ENCODE measurements at regions not wholly inside any gene's neighbourhood (a gene's known extent, or its start where the extent isn't known, plus 50 kb on each side); places are given as distances from the start of the nearest gene placed in this dataset.

GRCh38 chr14:61893371-61893940, 131.2 kb downstream of the SNAPC1 start:
- DNase-seq (ENCODE audit: low spot score), result no peak

DNA sequence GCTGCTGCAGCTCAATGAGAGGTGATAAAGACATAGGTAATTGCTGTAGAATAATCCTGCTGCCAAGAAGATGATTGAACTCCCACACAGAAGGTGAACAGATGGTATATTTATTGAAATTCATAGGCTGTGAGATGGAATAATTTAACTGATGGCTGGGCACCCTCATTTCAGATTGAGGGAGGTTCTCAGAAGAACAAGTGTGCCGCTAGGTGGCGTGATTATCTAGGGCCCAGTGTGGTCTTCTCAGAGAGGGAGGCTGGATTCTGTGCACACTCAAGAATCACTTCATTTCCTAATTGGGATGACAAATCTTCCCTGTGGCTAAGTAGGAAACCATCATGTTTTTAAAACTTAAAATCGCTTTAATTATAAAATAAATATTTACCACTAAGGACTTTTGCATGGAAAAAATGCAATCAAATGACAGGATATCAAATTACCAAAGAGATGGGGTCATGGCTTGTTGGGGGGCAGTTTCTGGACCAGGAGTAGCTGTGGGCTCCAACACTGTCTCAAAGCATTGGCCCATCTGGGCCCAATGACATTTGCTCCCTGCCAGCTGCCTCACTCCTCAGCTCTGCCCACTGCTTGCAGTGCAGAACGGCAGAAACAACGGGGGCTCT, 132.3 kb downstream of the SNAPC1 start:
- peak; percentile 44 for DNase-seq (ENCODE audit: low spot score)

DNA sequence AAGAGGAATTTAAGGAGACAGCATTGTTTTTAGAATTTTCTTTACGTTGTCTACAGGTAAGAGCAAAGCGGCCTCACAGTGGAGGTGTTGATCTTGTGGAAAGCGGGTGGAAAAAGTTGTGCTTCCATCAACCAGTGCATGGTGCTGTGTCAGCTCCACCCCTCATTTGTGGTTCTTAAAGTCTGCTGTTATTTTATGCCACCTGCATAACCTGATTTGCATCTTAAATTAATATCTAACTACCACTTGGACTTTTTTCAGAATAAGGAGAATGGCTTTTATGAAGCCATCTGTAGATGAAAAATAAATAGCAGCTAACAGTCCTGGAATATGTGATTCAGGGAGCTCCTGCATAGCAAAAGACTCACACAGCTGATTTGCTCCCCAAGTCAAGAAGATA, 135.1 kb downstream of the SNAPC1 start:
- DNase-seq (ENCODE audit: low spot score), result no peak

DNA sequence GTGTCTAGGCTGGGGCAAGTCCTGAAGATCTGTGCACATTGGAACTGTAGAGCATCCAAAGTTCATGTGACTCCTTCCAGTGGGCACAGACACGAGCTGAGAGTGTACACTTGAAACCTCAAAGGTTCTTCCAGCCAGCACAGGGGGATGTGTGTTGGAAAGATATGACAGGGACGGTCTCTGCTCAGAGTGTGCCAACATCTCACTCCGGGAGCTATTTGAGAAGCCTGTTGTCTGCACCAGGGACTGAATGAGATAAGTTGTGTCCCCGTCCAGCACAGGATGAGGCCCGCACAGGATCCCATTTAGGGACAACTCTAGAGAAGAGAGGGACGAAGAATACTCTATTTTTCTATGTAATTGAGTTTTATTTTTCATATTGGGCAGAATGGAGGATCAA, 136.3 kb downstream of the SNAPC1 start:
- no peak for DNase-seq (ENCODE audit: low spot score)

GRCh38 chr14:61899497-61899896, 137.3 kb downstream of the SNAPC1 start:
- no peak for DNase-seq (ENCODE audit: low spot score)

DNA sequence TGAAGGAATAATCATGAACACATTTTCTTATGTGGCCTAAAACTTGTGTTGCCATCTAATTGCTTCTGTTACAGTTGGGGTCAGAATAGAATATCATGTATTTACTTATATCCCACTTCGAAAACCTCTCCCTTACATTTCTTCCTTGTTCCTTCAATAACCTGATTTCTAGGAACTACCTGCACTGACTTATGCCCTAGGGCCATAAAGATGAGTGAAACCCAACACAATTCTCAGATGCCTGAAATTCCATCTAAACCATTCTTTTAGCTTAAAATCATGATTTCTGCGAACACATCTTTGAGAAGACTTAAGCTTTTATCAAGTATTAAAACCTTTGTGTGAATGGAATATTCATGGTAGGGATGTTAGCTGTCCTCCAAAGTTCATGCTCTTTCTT, 142.7 kb downstream of the SNAPC1 start:
- no peak for DNase-seq (ENCODE audit: low spot score)

- no peak for DNase-seq (ENCODE audit: low spot score)
These were observed 149.4 kb downstream of the SNAPC1 start for GRCh38 chr14:61911574-61911973.

DNA sequence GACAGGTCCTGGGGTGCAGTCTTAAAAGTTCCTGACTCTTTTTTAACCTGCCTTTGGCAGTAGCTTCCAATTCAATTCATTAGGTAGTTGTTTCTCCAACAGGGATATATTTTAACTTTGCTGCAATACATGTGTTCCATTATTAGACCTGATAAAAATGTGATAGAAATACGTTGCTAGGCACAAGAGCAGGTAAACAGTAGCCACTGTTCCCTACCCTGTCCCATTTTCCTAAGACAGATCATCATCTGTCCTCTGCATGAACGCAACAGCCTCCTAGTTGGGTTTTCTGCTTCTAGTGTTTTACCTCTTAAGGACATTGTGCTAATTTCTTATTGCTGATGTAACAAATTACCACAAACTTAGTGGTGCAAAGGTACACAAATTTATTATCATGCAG, 156.8 kb downstream of the SNAPC1 start:
- DNase-seq (ENCODE audit: low spot score), result no peak

GRCh38 chr14:61923348-61923747, 161.1 kb downstream of the SNAPC1 start:
- no peak for DNase-seq (ENCODE audit: low spot score)

DNA sequence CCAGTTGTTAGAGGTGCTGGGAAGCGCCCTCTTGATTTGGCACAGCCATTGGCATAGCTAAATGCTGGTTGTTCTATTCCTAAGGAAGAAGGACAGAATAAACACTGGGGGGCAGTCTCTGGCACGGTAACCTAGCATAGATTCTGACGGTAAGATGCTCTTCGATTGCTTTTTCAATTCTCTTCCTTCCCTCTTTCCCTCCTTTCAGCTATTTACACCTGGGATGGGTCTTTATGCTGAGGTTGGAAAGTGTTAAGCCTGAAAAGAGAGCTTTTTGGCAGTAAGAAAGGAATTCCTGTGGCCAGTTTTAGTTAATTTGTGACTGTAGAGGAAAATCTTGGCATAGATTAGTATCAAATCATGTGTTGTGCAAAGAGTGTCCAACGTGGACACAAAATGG, 162.8 kb downstream of the SNAPC1 start:
- peak; percentile 22 for DNase-seq (ENCODE audit: low spot score)

DNA sequence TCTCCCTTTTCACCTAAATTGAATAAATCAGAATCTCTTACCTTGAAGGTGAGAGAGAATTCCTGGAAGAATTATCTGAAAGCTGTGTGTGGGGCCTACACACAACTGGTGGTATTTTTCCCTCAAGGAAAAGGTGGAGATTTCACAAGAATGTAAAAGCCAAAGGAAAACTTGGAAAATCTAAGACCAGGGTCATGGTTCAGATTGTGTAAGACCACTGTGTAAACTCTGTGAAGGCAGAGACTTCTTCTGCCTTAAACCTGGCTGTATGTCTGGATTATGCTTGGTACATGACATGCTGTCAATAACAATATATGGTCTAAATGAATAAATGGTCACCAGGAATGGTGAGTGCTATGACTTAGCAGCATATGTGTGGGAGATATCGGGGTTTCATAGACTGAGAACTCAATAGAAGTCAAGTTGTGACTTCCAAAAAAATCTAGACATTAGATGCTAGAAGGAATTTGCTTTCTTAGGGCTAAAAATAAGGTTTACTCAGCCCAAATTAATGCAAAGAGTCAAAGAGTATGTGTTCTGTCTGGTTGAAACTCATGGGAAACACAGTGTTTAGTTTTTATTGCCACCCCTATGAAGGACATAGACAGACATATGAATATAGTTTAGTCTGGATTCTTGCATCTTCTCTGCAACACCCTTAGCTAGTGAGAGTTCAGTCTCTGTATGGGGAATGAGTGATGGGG, 163.7 kb downstream of the SNAPC1 start:
- no peak for DNase-seq (ENCODE audit: low spot score)

GRCh38 chr14:61927060-61927459, 164.8 kb downstream of the SNAPC1 start:
- DNase-seq (ENCODE audit: low spot score), result no peak

DNA sequence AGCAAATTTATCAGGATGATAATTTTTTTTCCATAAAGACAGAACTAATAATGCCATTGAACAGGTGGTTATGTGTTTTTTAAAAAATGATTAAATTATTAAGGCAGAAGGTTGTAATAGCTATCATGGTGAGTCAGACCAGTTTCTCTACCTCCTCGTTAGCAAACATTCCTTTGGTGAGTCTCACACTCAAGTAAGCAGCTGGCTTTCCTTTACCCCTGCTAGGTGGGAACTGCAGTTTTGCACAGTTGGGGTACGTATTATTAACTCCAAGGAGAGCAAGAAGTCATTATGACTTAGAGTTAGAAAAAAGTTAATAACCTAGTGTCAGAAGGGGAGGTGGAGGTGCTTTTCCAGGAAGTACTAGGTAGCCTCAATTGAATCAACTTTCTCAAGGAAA, 165.3 kb downstream of the SNAPC1 start:
- no peak for DNase-seq (ENCODE audit: low spot score)

DNA sequence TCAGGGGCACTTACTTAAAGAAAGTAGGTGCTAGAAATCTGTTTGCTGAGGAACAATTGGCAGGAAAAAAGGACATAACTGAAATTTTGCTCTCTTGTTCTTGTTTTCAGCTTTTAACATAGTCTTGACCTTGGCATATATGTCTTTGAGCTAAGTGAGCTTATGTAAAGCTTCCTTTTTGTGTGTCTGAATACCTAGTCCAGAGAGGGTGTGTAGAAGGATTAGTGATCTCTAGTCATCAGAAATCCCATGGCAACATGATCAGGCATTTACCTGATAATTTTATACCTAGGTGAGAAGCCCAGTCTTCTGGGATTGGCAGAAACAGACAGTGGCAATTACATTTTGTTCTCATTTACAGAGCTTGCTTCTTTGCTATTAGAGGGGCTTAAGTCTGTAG, 166.1 kb downstream of the SNAPC1 start:
- no peak for DNase-seq (ENCODE audit: low spot score)

DNA sequence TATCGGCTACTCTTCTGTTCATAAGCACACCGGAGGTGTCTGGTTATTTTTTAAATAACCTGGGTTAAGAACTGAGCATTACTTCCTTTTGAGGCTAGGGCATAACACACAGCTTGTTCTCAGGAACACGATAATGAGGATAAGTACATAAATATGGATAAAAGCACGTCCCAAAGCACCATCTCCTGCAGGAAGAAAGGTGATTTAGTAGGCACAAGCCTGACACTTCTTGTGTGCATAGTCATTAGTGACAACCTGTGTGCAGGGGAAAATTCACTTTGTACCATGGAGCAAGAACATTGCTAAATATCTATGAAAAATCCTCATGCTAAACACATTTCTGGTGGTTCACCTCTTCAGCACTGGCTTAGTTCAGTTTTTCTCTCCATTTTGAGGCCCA, 166.5 kb downstream of the SNAPC1 start:
- no peak for DNase-seq (ENCODE audit: low spot score)

DNA sequence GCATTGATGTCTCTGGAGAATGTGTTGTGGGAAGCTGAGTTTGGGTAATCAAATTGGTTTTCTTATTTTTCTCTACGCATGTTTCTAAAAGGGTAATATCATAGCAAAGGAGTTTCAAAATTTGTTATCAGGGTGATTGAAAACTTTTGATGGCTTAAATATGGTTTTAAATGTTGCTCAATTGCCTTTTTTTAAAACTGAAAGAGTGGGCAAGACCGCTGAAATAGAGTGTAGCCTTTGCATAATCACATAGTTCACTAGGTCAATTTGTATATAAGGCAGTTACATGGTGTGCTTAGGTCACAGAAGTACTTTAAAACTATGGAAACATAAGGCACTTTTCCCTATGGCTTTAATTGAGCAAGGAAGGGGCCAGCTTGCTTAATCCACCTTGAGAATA, 167.4 kb downstream of the SNAPC1 start:
- no peak for DNase-seq (ENCODE audit: low spot score)

- DNase-seq (ENCODE audit: low spot score), result no peak
These were observed 168.1 kb downstream of the SNAPC1 start for GRCh38 chr14:61930101-61930857.

GRCh38 chr14:61932974-61933373, 170.8 kb downstream of the SNAPC1 start:
- no peak for DNase-seq (ENCODE audit: low spot score)

GRCh38 chr14:61934385-61934784, 172.2 kb downstream of the SNAPC1 start:
- DNase-seq (ENCODE audit: low spot score), result no peak

DNA sequence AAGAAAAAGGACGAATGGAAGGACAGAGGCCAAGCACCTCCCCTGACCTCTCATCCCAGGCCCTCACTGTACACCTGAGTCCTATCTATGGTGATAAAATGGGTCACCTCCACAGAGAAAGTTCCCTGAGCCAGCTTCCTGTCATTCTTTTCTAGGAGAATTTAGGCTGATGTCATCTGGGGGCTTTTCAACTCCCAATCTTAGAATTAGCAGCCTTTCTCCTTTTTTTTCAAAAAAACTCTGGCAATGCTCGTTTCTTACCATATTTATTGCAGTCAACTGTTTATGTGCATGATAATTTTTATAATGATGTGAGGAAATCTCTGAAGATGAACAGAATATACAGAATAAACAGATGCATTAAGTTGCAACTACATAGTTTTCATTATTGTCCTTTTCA, 177.6 kb downstream of the SNAPC1 start:
- DNase-seq (ENCODE audit: low spot score), result no peak

- DNase-seq (ENCODE audit: low spot score), result no peak
These were observed 178.6 kb downstream of the SNAPC1 start for GRCh38 chr14:61940666-61941420.

DNA sequence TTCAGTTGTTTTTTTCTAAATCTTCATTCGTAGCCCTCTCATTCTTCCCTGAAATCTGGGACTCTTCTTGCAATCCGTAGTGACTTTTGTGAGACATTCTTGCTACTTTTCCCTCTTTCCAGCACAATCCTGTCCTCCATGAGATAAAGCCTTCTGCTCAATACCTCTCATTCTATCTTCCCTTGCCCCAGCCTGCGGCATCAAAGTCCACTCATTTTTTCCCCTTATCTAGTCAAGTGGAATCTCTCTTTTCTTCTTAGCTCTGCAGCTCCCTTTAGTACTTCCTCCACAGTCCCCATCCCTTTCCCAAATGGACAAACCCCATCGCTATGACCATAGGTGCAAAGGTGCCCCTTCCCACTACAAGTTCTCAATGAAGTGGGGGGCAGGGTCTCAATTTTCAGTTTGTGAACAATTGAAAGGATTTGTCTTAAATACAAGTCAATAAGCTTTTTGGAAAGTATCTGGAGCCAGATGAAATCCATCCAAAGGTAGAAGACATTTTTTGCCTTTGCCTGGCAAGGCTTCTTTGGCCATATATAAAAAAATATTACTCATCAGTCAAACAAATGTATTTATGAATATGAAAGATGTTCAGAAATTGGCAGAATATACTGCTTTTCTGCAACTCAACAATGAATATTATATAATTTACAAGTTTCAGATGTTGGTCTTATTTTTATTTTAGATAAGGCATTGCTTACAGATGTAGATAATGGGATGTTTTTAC, 179.4 kb downstream of the SNAPC1 start:
- DNase-seq (ENCODE audit: low spot score), result no peak

Data from CD4-positive, alpha-beta T cell treated with Interleukin-2 at 100 ng/mL for 4 hours (primary cell).